ENCODE measurements at regions not wholly inside any gene's neighbourhood (a gene's known extent, or its start where the extent isn't known, plus 50 kb on each side); places are given as distances from the start of the nearest gene placed in this dataset.

GRCh38 chr2:9681427-9681817 lies 50.6 kb upstream of the YWHAQ start:
- no peak for DNase-seq

GRCh38 chr2:9685637-9686036 lies 54.8 kb upstream of the YWHAQ start:
- DNase-seq: no peak

- DNase-seq: no peak
Observed at GRCh38 chr2:9686061-9686460, 55.3 kb upstream of the YWHAQ start.

DNA sequence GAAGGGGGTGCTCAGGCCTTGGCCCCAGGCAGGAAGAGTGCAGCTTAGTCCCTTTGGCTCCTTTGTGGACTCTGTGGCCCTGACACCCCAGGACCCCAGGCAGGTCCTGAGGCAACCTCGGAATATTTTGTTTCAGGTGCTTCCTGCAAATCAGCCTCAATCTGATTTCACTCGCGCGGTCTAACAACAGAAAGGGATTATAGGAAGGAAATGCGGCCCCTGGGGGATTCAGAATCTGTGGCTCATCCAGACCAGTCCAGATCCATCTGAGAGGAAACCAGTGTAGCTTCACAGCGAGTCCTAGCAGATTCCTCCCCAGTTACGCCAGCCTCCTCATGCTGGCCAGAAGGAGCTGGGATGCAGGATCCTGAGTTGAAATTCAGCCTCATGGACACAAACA lies 59.5 kb upstream of the YWHAQ start:
- DNase-seq: no peak

- no peak for DNase-seq
Observed at GRCh38 chr2:9690716-9691498, 60.1 kb upstream of the YWHAQ start.

DNA sequence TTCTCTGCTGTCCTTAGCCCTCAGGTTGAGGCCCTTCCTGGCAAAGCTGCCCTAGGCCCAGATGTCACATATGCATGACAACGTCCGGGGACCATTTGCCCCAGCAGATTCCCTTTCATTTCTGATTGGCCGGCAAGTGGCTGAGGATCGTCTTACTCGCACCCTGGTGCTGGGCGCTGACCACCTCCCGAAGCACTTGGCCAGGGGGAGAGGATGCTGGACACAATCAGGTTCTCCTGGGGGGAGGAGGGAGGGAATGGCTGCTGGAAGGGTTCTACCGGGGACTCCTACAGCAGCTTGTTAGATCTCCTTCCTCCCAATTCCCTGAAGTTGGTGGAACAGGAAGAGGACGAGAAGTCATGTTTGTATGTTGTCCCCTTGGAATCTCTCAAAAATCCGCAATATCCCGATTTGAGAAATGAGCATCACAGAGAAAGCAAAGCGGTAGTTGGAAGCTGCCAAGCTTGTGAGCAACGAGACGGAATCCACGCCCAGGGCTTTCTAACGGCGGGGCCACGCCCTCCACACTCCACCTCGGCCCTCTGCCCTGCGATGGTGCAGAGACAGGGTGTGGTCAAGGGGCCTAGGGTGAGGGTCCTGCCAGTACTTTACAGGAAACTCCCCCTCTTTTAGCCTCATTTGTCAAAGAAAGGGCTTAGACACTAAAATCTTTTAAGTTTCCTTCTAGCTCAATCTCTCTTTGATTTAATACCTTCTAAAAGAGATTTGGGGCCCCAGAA lies 61.8 kb upstream of the YWHAQ start:
- DNase-seq: no peak

DNA sequence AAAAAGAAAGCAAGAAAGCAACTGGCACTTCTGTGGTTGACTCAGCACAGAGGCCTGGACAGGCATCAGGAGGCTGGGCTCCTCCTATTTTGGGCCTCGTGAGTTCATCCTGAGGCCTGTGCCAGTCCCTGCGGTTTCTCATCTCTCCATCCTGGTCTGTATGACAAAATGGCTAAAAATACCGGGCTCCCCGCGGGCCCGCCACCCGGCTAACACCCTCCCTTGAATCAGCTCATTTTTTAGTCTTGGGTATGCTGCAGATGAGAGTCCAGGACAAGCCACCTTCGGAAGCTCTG lies 62.3 kb upstream of the YWHAQ start:
- DNase-seq: no peak

DNA sequence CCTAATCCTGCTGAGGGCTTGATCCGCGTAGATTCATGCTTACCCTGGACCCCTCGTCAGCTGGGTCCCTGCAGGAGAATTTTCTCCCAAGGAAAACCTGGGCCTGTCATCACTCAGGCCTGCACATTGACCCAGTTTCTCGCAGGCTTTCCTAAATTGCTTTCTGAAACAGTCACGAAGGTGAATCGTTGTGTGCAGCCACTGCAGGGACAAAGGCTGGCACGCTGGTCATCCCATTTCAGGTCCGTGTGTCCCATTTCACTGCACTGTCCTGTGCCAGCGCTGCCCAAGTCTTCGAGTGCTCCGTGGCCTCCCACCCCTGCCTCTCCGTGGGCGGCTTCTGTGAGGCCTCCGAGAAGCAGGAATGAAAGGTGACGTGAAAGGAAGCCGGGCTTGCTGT lies 62.8 kb upstream of the YWHAQ start:
- no peak for DNase-seq

GRCh38 chr2:9694661-9695234 lies 64.0 kb upstream of the YWHAQ start:
- no peak for DNase-seq

GRCh38 chr2:9695941-9696340 lies 65.1 kb upstream of the YWHAQ start:
- DNase-seq: no peak

- DNase-seq: no peak
Observed at GRCh38 chr2:9696731-9697130, 65.9 kb upstream of the YWHAQ start.

- DNase-seq: no peak
Observed at GRCh38 chr2:9697909-9698308, 67.1 kb upstream of the YWHAQ start.

- no peak for DNase-seq
Observed at GRCh38 chr2:9699139-9700108, 68.6 kb upstream of the YWHAQ start.

GRCh38 chr2:9700109-9700495 lies 69.3 kb upstream of the YWHAQ start:
- no peak for DNase-seq

- no peak for DNase-seq
Observed at GRCh38 chr2:9702604-9703084, 71.8 kb upstream of the YWHAQ start.

GRCh38 chr2:9703085-9703678 lies 72.4 kb upstream of the YWHAQ start:
- DNase-seq: peak; percentile 36

GRCh38 chr2:9703701-9704221 lies 73.0 kb upstream of the YWHAQ start:
- no peak for DNase-seq

DNA sequence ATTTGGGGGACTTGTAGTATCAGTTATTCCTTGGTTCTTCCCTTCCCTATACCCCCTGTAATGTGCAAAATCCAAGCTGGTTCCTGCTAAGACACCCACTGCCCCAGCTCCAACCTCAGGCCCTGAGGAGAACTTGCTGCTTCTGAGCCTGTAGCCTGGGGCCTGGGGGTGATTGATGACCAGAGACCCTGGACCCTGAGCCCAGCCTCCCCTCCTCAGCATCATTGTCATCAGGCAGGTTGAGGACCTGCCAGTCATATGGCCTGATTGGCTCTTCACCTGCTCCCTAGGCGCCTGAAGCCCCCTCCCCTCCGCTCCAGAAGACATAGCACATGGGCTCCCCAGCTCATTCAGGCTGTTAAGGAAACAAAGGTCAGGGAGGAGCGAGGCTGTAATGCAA lies 73.8 kb upstream of the YWHAQ start:
- DNase-seq: no peak

GRCh38 chr2:9705196-9705595 lies 74.4 kb upstream of the YWHAQ start:
- DNase-seq: no peak

- no peak for DNase-seq
Observed at GRCh38 chr2:9707008-9707407, 76.2 kb upstream of the YWHAQ start.

DNA sequence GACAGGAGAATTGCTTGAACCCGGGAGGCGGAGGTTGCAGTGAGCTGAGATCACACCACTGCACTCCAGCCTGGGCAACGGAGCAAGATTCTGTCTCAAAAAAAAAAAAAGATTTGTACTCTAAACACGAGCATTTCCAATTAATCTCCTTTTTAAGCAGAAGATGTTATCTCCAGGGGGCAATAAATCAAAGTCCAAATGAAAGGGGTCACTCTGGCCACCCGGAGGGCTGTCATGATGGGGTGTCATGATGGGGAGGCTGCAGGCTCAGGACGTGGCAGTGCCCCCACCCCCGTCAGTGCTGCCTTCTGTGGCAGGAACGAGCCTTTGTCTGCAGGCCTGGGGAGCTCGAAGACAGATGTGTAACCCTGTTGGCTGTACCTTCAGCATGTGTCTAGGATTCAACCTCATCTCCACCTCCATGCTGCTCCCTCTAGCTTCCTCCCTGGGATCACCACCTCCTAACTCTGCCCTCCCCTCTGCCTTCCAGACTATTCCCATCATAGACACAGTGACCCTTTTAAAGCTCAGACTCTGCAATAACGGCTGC lies 76.9 kb upstream of the YWHAQ start:
- DNase-seq: no peak

Measured in eye (tissue), 1 donor.